NCI-H2107 treated with DMSO at 0.1 percent for 48 hours (cell line): ENCODE measurements at regions not wholly inside any gene's neighbourhood (a gene's known extent, or its start where the extent isn't known, plus 50 kb on each side); places are given as distances from the start of the nearest gene placed in this dataset.
"Not testable (repeated sequence)": the region's sequence is repeated elsewhere in the genome, so short reads cannot be mapped to it uniquely, and the experiment has no call there.

Source experiments
- DNase-seq: peaks from one replicate; lab custom pipeline; 2025; ENCODE audit not compliant: unreplicated experiment; lab: John Stamatoyannopoulos, UW

- DNase-seq = no peak
These were observed 102.0 kb upstream of the ARMC3 start for GRCh38 chr10:22825841-22826240.

- DNase-seq = no peak
These were observed 102.9 kb upstream of the ARMC3 start for GRCh38 chr10:22824984-22825383.

GRCh38 chr10:22824520-22824919 lies 103.3 kb upstream of the ARMC3 start:
- DNase-seq = no peak

GRCh38 chr10:22823109-22823508 lies 104.7 kb upstream of the ARMC3 start:
- DNase-seq = no peak

- not testable (repeated sequence) for DNase-seq
These were observed 105.9 kb upstream of the ARMC3 start for GRCh38 chr10:22821921-22822320.

GRCh38 chr10:22821501-22821900 lies 106.4 kb upstream of the ARMC3 start:
- DNase-seq = no peak

GRCh38 chr10:22816298-22816653 lies 101.9 kb upstream of the PIP4K2A start:
- no peak for DNase-seq

- DNase-seq = peak; percentile 5
These were observed 96.5 kb upstream of the PIP4K2A start for GRCh38 chr10:22810643-22811465.

- no peak for DNase-seq
These were observed 92.9 kb upstream of the PIP4K2A start for GRCh38 chr10:22807238-22807637.

GRCh38 chr10:22805304-22805703 lies 90.9 kb upstream of the PIP4K2A start:
- DNase-seq = peak; percentile 61

GRCh38 chr10:22803261-22803885 lies 89.0 kb upstream of the PIP4K2A start:
- DNase-seq = no peak

- no peak for DNase-seq
These were observed 87.4 kb upstream of the PIP4K2A start for GRCh38 chr10:22801785-22802184.

- not testable (repeated sequence) for DNase-seq
These were observed 83.4 kb upstream of the PIP4K2A start for GRCh38 chr10:22797796-22798195.

- DNase-seq = no peak
These were observed 81.2 kb upstream of the PIP4K2A start for GRCh38 chr10:22795546-22795945.

- no peak for DNase-seq
These were observed 77.8 kb upstream of the PIP4K2A start for GRCh38 chr10:22792161-22792560.

- peak; percentile 73 for DNase-seq
These were observed 77.3 kb upstream of the PIP4K2A start for GRCh38 chr10:22791665-22792064.

GRCh38 chr10:22784668-22785067 lies 70.3 kb upstream of the PIP4K2A start:
- no peak for DNase-seq

- DNase-seq = no peak
These were observed 69.4 kb upstream of the PIP4K2A start for GRCh38 chr10:22783807-22784206.

GRCh38 chr10:22780474-22780885 lies 66.1 kb upstream of the PIP4K2A start:
- no peak for DNase-seq

- no peak for DNase-seq
These were observed 65.1 kb upstream of the PIP4K2A start for GRCh38 chr10:22779331-22780019.

GRCh38 chr10:22774102-22774501 lies 59.7 kb upstream of the PIP4K2A start:
- DNase-seq = no peak

GRCh38 chr10:22771631-22772030 lies 57.3 kb upstream of the PIP4K2A start:
- not testable (repeated sequence) for DNase-seq
